Natural killer cell (primary cell): ENCODE measurements at regions not wholly inside any gene's neighbourhood (a gene's known extent, or its start where the extent isn't known, plus 50 kb on each side); places are given as distances from the start of the nearest gene placed in this dataset.

ENCODE experiments used
- ATAC-seq, 3 donors: fragments of 150-1000 bp in 2 of 3; fragments of 200-7000 bp in 1 of 3; cut with Tn5 transposase; 1 replicate in 1 of 3; 2 replicates in 2 of 3; pipeline ENCODE4 v1.10.0; 2021; ENCODE audit warnings: mild to moderate bottlenecking in 2 of 3, moderate library complexity in 2 of 3
- DNase-seq, 2 donors: peaks; one replicate each; pipeline versions ENCODE4 v3.0.0 to v3.0.0-alpha.2; 2013 to 2021; ENCODE audit warnings: mixed read lengths in 1 of 2
- H3K27ac ChIP-seq: one replicate; pipeline ENCODE4 v1.5.1; 2013; ENCODE audit warnings: mild to moderate bottlenecking, low read length
- H3K27me3 ChIP-seq: one replicate; pipeline ENCODE4 v1.6.1; 2013; ENCODE audit warnings: low read length; ENCODE audit not compliant: control insufficient read depth, insufficient read depth
- H3K36me3 ChIP-seq: one replicate; pipeline ENCODE4 v1.6.1; 2013; ENCODE audit warnings: low read length; ENCODE audit not compliant: control insufficient read depth, insufficient read depth
- H3K4me1 ChIP-seq: one replicate; pipeline ENCODE4 v1.6.1; 2013; ENCODE audit warnings: low read length; ENCODE audit not compliant: control insufficient read depth, insufficient read depth
- H3K4me3 ChIP-seq: one replicate; pipeline ENCODE4 v1.5.1; 2013; ENCODE audit warnings: low read length
- H3K9me3 ChIP-seq: one replicate; pipeline ENCODE4 v1.6.1; 2013; ENCODE audit warnings: low read length; ENCODE audit not compliant: control insufficient read depth, insufficient read depth
- H3K27ac Mint-ChIP-seq, 2 donors: one replicate each; pipeline ENCODE4 v1.8.0; 2022; ENCODE audit warnings: mild to moderate bottlenecking in 2 of 2, mixed read lengths in 2 of 2, moderate library complexity in 1 of 2
- H3K27me3 Mint-ChIP-seq, 2 donors: one replicate each; pipeline ENCODE4 v1.8.0; 2022; ENCODE audit warnings: low read depth in 2 of 2, mixed read lengths in 2 of 2
- H3K36me3 Mint-ChIP-seq: one replicate; pipeline ENCODE4 v1.8.0; 2022; ENCODE audit warnings: mixed read lengths
- H3K4me1 Mint-ChIP-seq, 2 donors: one replicate each; pipeline ENCODE4 v1.8.0; 2022; ENCODE audit warnings: mixed read lengths in 2 of 2
- H3K4me3 Mint-ChIP-seq: one replicate; pipeline ENCODE4 v1.8.0; 2022; ENCODE audit warnings: mild to moderate bottlenecking, moderate library complexity, mixed read lengths
- H3K9me3 Mint-ChIP-seq, 2 donors: one replicate each; pipeline ENCODE4 v1.8.0; 2022; ENCODE audit warnings: mixed read lengths in 2 of 2
- CTCF ChIP-seq: fragments of 200-600 bp; IDR thresholded peaks from one replicate; pipeline ENCODE4 v1.8.0; 2022; ENCODE audit warnings: antibody characterized with exemption
- WGBS: methylation state at CpG from one replicate; pipeline ENCODE4 v1.1.7; 2013; ENCODE audit warnings: missing lambda C conversion rate; ENCODE audit not compliant: insufficient coverage; 5-methylcytosine and 5-hydroxymethylcytosine counted together
- intact Hi-C: fragments of 100-400 bp; cut with micrococcal nuclease; formaldehyde crosslinking; loops from one replicate; pipeline ENCODE4 v1.14.2; 2022

- no peaks in the 10 kb centered on the region for H3K36me3 ChIP-seq
- DNase-seq = no peak
- Mint-ChIP-seq H3K4me3 (no peak overlapping the region), H3K27me3 (peaks cover 3 to 20% of the 10 kb centered on the region in 2 donors), H3K27ac (no peak overlapping the region), H3K36me3 (no peaks in the 10 kb centered on the region), H3K4me1 (no peaks in the 10 kb centered on the region), H3K9me3 (no peaks in the 10 kb centered on the region)
- TF ChIP-seq CTCF = no peak
- no peaks in the 10 kb centered on the region for H3K27me3 ChIP-seq
- no peaks in the 10 kb centered on the region for H3K4me1 ChIP-seq
- H3K27ac ChIP-seq = no peak overlapping the region
- H3K4me3 ChIP-seq = no peak overlapping the region
- ATAC-seq = no peak
- H3K9me3 ChIP-seq = no peaks in the 10 kb centered on the region
- intact Hi-C loops = no loop called here
- WGBS = 53% methylated on average over 2 of the region's 2 CpGs
These were observed 87.7 kb upstream of the C1orf174 start for GRCh38 chr1:3987669-3988235.

GRCh38 chr1:3988431-3988830, 88.4 kb upstream of the C1orf174 start:
- Mint-ChIP-seq H3K9me3 (no peaks in the 10 kb centered on the region), H3K4me3 (no peak overlapping the region), H3K4me1 (no peaks in the 10 kb centered on the region), H3K36me3 (no peaks in the 10 kb centered on the region), H3K27me3 (peaks cover 2 to 13% of the 10 kb centered on the region in 2 donors), H3K27ac (no peak overlapping the region)
- WGBS = 89% methylated on average over 7 of the region's 7 CpGs
- ATAC-seq (no peak), DNase-seq (no peak)
- TF ChIP-seq CTCF = no peak
- Histone ChIP-seq H3K4me1 (no peaks in the 10 kb centered on the region), H3K27ac (no peak overlapping the region), H3K9me3 (no peaks in the 10 kb centered on the region), H3K27me3 (no peaks in the 10 kb centered on the region), H3K36me3 (no peaks in the 10 kb centered on the region), H3K4me3 (no peak overlapping the region)
- intact Hi-C loops = no loop called here

- Histone ChIP-seq H3K9me3 (no peaks in the 10 kb centered on the region), H3K4me3 (no peak overlapping the region), H3K27me3 (no peaks in the 10 kb centered on the region), H3K4me1 (no peaks in the 10 kb centered on the region), H3K27ac (no peak overlapping the region), H3K36me3 (no peaks in the 10 kb centered on the region)
- no peak for TF ChIP-seq CTCF
- intact Hi-C loops = no loop called here
- DNase-seq (no peak), ATAC-seq (no peak)
- Mint-ChIP-seq H3K4me1 (no peaks in the 10 kb centered on the region), H3K27ac (no peak overlapping the region), H3K36me3 (no peaks in the 10 kb centered on the region), H3K9me3 (no peaks in the 10 kb centered on the region), H3K4me3 (no peak overlapping the region), H3K27me3 (peaks cover 2 to 11% of the 10 kb centered on the region in 2 donors)
- no CpG with 5 or more reads among the region's 2 CpGs for WGBS
These were observed 89.4 kb upstream of the C1orf174 start for GRCh38 chr1:3989465-3989864.

GRCh38 chr1:3992103-3992556, 92.1 kb upstream of the C1orf174 start:
- Histone ChIP-seq H3K4me1 (no peaks in the 10 kb centered on the region), H3K27me3 (no peaks in the 10 kb centered on the region), H3K27ac (no peak overlapping the region), H3K36me3 (no peaks in the 10 kb centered on the region), H3K9me3 (no peaks in the 10 kb centered on the region), H3K4me3 (no peak overlapping the region)
- H3K27ac Mint-ChIP-seq = no peak overlapping the region
- intact Hi-C loops = no loop called here
- 93% methylated on average over 2 of the region's 2 CpGs for WGBS
- TF ChIP-seq CTCF = no peak
- no peaks in the 10 kb centered on the region for H3K36me3 Mint-ChIP-seq
- DNase-seq (peak in 1 of 2 donors; percentile 9), ATAC-seq (no peak)
- H3K4me3 Mint-ChIP-seq = no peak overlapping the region
- H3K4me1 Mint-ChIP-seq = no peaks in the 10 kb centered on the region
- H3K27me3 Mint-ChIP-seq = peaks cover 5 to 11% of the 10 kb centered on the region in 2 donors
- no peaks in the 10 kb centered on the region for H3K9me3 Mint-ChIP-seq
